GM18511 (cell line): ENCODE measurements at regions not wholly inside any gene's neighbourhood (a gene's known extent, or its start where the extent isn't known, plus 50 kb on each side); places are given as distances from the start of the nearest gene placed in this dataset.

Source experiments
- ATAC-seq: cut with Tn5 transposase; IDR thresholded peaks from one replicate; pipeline ENCODE4 v1.9.1; 2021; ENCODE audit warnings: mild to moderate bottlenecking, moderate library complexity; ENCODE audit not compliant: unreplicated experiment

DNA sequence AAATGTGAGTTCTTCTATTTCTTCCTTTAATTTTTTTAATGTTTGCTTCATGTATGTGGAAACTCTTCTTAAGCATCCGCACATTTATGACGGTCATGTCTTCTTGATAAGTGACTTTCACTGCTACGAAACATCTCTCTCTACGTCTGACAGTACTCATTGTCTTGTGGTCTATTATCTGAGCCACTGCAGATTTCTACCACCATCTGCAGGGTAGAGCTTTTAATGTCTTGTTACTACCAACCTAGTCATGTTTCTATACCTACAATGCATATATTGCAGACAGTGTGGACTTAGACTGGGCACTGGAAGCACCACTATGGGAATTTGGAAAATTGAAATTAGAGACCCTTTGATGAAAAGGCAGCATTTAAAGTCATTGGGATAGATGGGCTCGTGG is 75.4 kb upstream of the ARHGEF7 start:
- no peak for ATAC-seq

- ATAC-seq, result no peak
Measured at GRCh38 chr13:111038887-111039286, 76.2 kb upstream of the ARHGEF7 start.

GRCh38 chr13:111037927-111038326 is 77.2 kb upstream of the ARHGEF7 start:
- no peak for ATAC-seq

DNA sequence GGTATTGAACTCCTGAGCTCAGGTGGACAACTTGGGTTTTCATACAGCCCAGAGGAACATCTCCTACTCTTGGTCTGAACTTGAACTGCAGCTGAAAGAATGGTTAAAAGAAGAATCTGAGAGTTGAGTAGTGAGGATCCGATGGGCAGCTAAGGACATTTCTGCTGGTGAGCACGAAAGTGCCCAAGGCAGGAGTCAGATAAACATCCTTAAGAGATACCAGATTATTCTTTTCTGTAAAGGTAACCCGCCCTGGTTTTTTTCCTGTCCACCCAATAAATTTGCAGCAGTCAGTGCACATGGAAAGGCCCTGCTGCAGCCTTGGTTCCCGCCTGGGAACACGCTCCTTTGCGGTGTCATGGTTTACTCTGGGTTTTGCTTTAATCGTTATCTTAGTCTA is 78.4 kb upstream of the ARHGEF7 start:
- no peak for ATAC-seq

- no peak for ATAC-seq
Measured at GRCh38 chr13:111035861-111036260, 79.2 kb upstream of the ARHGEF7 start.

DNA sequence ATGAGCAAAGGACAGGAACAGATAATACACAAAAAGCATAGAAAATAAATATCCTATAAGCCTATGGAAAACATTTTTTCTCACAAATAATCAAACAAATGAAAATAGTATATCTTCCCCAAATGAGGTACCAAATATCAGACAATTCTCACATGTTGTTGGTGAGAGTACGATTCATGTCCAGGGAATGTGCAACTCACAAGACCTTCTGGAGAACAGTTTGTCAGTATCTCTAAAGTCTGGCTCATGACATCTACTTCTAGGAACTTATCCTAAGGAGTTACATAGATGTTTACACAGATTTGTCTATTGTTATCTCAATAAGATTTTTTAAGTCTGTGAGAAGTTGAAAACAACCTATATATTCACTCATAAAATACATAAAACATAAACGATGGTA is 80.3 kb upstream of the ARHGEF7 start:
- no peak for ATAC-seq

- ATAC-seq, result no peak
Measured at GRCh38 chr13:111033172-111034130, 81.7 kb upstream of the ARHGEF7 start.

DNA sequence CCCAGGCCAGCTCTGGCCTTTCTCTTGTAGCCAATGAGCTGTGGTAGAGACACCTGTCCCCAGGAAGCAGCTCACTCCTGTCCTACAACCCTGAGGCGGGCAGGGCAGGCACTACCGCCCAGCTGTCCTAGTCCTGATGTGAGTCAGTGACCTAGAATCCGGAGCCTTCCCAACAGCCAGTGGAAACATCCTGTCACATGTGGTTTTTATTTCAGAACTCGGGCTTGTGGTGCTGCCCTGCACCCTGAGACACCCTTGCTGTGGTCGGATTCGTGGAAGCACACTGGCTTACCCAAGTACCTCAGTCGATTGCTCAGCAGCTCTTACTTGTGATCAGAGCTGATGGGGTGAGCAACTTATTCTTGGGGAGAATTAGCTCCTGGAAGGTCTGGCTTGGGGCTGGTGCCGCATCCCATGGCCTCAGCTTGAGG is 83.6 kb upstream of the ARHGEF7 start:
- ATAC-seq, result no peak

GRCh38 chr13:111029957-111030609 is 85.0 kb upstream of the ARHGEF7 start:
- ATAC-seq, result no peak

- ATAC-seq, result no peak
Measured at GRCh38 chr13:111027458-111028439, 87.4 kb upstream of the ARHGEF7 start.

DNA sequence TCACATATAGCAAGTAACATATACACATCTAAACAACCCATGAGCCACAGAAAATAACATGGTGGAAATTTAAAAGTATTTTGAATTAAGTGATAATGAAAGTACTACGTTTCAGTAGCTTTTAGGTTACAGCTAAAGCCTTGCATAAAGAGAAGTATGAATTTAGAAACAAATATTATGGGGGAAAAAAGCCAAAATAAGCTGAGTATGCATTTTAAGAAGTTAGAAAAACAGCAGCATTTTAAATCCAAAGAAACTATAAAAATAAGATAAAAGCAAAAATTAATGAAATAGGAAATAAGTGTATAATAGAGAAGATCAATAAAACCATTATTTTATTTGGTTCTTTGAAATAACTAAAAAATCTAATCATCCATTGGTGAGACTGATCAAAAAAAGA is 89.8 kb upstream of the ARHGEF7 start:
- no peak for ATAC-seq

GRCh38 chr13:111022886-111023285 is 92.2 kb upstream of the ARHGEF7 start:
- no peak for ATAC-seq

DNA sequence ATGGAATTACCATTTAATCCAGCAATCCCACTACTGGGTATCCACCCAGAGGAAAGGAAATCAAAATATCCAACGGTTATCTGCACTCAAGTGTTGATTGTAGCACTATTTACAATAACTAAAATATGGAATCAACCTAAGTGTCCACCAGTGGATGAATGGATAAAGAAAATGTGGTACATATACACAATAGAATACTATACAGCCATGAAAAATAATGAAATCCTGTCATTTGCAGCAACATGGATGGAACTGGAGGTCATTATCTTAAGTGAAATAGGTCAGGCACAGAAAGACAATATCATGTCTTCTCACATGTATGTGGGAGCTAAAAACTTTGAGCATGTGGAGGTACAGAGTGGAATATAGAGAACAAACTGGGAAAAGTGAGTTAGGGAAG is 92.9 kb upstream of the ARHGEF7 start:
- no peak for ATAC-seq

GRCh38 chr13:111021270-111021669 is 93.8 kb upstream of the ARHGEF7 start:
- no peak for ATAC-seq

DNA sequence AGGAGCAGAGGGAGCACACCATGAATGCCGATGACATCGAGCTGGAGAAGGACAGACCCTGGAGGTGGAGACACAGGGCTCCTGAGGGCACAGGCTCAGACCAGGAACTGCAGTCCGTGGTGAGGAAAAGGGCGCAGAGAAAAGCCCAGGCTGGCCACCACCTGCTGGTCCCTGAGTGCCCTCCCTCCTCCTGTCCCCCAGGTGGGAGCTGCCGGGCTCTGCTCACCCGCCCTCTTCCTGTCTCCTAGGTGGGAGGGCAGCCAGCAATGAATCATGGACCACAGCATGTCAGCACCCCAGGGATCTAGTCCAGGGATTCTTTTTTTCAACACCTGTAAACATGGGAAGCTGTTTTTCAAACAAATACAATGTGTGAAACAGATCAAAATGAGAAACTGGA is 94.6 kb upstream of the ARHGEF7 start:
- ATAC-seq, result no peak

DNA sequence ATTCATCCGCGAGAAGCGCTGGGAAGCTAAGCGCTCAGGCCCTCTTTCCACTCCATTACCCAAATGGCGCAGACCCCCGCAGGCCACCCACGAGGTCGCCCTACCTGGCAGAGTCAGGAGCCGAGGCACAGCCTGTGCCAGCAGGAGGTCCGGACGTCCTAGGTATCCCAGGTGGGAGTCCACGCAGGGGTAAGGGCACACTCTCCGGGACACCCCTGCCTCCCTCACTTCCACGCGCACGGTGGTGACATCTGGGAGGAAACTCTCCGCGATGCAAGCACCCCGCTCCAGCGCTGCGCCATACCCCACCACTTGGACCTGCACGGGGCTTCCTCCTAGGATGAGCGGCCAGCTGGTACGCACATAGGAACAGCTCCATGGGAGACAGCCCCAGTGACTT is 95.1 kb upstream of the ARHGEF7 start:
- no peak for ATAC-seq

DNA sequence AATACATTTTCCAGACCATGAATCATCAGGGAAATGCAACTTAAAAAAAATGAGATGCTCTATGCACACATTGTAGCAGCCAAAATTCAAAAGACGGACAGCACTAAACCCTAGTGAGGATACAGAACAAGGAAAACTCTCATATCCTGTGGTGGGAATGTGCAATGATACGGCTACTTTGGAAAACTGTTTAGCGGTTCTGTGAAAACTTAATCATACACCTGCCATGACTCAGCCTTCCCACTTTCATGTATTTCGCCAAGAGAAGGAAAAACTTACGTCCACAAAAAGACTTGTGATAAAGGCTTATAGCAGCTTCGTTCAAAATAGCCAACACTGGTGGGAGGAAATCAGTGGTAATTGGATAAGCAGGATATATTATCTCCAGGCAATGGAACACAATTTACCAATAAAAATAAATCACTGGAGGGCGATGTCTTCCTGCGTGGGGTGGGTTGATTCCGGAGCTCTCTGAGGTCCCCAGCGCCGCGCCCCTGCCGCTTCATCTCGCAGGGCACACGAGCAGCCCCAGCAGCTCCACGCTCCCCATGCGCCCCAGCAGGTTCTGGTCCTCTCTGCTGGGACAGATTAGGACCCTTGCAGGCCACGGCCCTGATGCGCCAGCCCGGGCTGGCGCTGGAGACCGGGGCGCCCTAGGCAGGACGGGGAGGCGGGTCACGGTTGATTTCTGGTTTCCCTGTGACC is 97.2 kb upstream of the ARHGEF7 start:
- no peak for ATAC-seq

GRCh38 chr13:111013196-111013595 is 98.3 kb upstream of the ANKRD10 start:
- ATAC-seq, result no peak

GRCh38 chr13:111011899-111012298 is 97.0 kb upstream of the ANKRD10 start:
- ATAC-seq, result no peak

DNA sequence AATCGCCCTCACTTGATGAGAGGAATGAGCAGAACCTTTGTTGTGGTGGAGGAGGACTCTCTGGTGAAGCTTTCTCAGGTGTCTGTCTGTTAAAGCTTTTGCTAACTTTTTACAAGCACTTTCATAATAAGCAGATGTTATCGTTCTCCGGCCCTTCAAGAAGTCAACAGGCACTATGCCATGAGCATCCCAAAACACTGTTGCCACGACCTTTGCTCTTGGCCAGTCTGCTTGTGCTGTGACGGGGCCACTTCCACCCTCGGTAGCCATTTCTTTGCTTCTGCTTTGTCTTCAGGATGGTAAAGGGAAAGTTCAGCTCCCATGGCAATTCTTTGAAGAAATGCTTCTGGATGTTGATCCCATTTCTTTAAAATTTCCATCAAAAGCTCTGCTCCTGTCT is 93.5 kb upstream of the ANKRD10 start:
- ATAC-seq, result no peak
